Common myeloid progenitor, CD34-positive (primary cell): ENCODE measurements at regions not wholly inside any gene's neighbourhood (a gene's known extent, or its start where the extent isn't known, plus 50 kb on each side); places are given as distances from the start of the nearest gene placed in this dataset.

Experiments used
- CTCF ChIA-PET: fragments of 350-600 bp; sonication (Branson Sonifier 250); formaldehyde crosslinking; loops from one replicate; lab custom pipeline; 2021; ENCODE audit warnings: antibody characterized with exemption; lab: Charles Lee
- POLR2A ChIA-PET: fragments of 350-600 bp; sonication (Branson Sonifier 250); formaldehyde crosslinking; loops from one replicate; lab custom pipeline; 2021; ENCODE audit warnings: antibody characterized with exemption; lab: Charles Lee
- DNase-seq, 3 donors: peaks; one replicate each; pipeline versions ENCODE4 v3.0.0 to v3.0.0-alpha.2; 2013
- H3K27ac ChIP-seq, 2 experiments: 1 replicate in 1 of 2; 2 replicates in 1 of 2; pipeline ENCODE4 v1.7.0; 2013; ENCODE audit warnings: inconsistent platforms in 2 of 2, low read length in 2 of 2, mild to moderate bottlenecking in 2 of 2, low read depth in 1 of 2, moderate library complexity in 1 of 2; ENCODE audit not compliant: severe bottlenecking in 2 of 2, insufficient read depth in 1 of 2, poor library complexity in 1 of 2
- H3K27me3 ChIP-seq, 5 experiments: replicated peaks in 2 of 5; 1 replicate in 3 of 5; 2 replicates in 2 of 5; pipeline versions ENCODE4 v1.6.1 to v1.7.0; 2013; ENCODE audit warnings: low read length in 4 of 5, mild to moderate bottlenecking in 2 of 5, moderate library complexity in 2 of 5, inconsistent platforms in 1 of 5; ENCODE audit not compliant: insufficient read depth in 5 of 5, control insufficient read depth in 4 of 5
- H3K36me3 ChIP-seq, 4 experiments: 1 replicate in 2 of 4; 2 replicates in 2 of 4; pipeline versions ENCODE4 v1.6.1 to v1.7.0; 2013; ENCODE audit warnings: low read length in 3 of 4, control low read depth in 1 of 4, mild to moderate bottlenecking in 1 of 4; ENCODE audit not compliant: control insufficient read depth in 4 of 4, insufficient read depth in 4 of 4
- H3K4me1 ChIP-seq, 4 experiments: 1 replicate in 3 of 4; 2 replicates in 1 of 4; pipeline versions ENCODE4 v1.6.1 to v1.7.1; 2013; ENCODE audit warnings: low read length in 3 of 4, mild to moderate bottlenecking in 3 of 4, control low read depth in 1 of 4, inconsistent platforms in 1 of 4, moderate library complexity in 1 of 4; ENCODE audit not compliant: control insufficient read depth in 4 of 4, insufficient read depth in 4 of 4; ENCODE audit errors: control extremely low read depth in 1 of 4
- H3K4me3 ChIP-seq, 7 experiments: 1 replicate in 4 of 7; 2 replicates in 3 of 7; pipeline versions ENCODE4 v1.5.1 to v1.7.0; 2013; ENCODE audit warnings: mild to moderate bottlenecking in 7 of 7, low read length in 6 of 7, moderate library complexity in 6 of 7, inconsistent platforms in 2 of 7, low read depth in 2 of 7, control low read depth in 1 of 7; ENCODE audit not compliant: insufficient read depth in 4 of 7, control insufficient read depth in 1 of 7; ENCODE audit errors: extremely low read depth in 1 of 7
- H3K9me3 ChIP-seq, 5 experiments: 1 replicate in 4 of 5; 2 replicates in 1 of 5; pipeline versions ENCODE4 v1.6.1 to v1.7.1; 2013; ENCODE audit warnings: low read length in 4 of 5, mild to moderate bottlenecking in 2 of 5, inconsistent platforms in 1 of 5, low read depth in 1 of 5, moderate library complexity in 1 of 5; ENCODE audit not compliant: control insufficient read depth in 4 of 5, insufficient read depth in 2 of 5; ENCODE audit errors: control extremely low read depth in 1 of 5
- WGBS: methylation state at CpG from one replicate; pipeline ENCODE4 v1.1.5; 2013; ENCODE audit not compliant: insufficient coverage; 5-methylcytosine and 5-hydroxymethylcytosine counted together

DNA sequence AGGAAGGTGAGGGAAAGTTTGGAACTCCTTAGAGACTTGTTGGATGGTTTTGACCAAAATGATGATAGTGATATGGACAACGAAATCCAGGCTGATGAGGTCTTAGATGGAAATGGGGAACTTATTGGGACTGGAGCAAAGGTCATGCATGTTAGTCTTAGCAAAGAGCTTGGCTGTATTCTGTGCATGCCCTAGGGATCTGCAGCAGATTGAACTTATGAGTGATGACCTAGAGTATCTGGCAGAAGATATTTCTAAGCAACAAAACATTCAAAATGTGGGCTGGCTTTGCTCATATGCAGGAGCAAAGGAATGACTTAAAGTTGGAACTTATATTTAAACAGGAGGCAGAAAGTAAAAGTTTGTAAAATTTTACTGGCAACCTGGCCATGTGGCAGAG, 489.3 kb upstream of the DIPK2B start:
- CTCF ChIA-PET: interaction anchor here (1.3 kb wide), 1 partner anchor 10 kb away, joined by 3 read pairs; no protein-coding TSS in a partner anchor
- Histone ChIP-seq H3K9me3 (no peaks in the 10 kb centered on the region), H3K27ac (no peak overlapping the region), H3K36me3 (no peaks in the 10 kb centered on the region), H3K4me1 (no peaks in the 10 kb centered on the region), H3K4me3 (no peak overlapping the region), H3K27me3 (peaks cover 0 to 6% (median 0%) of the 10 kb centered on the region in 5 experiments)
- POLR2A ChIA-PET: no interaction called here
- DNase-seq: no peak
- WGBS: 100% methylated on average over 1 of the region's 1 CpG

DNA sequence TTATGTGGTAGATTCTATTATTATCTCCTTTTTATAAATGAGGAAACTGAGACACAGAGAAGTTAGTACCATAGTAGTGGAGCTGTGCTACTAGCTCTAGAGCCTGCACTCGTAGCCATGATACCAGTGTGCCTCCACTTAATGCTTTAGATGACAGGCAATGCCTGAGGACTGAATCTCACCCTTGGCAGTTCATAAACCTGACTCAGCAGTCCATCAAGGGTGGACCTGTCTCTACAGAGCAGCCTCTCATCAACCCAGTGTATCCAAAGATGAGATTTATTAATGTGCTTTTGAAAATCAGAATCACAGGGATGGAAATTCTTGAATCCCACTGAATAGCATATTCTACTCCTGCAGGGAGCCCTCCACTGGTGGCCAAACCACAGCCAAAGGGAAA, 483.2 kb upstream of the DIPK2B start:
- Histone ChIP-seq H3K9me3 (no peaks in the 10 kb centered on the region), H3K27ac (no peak overlapping the region), H3K36me3 (no peaks in the 10 kb centered on the region), H3K4me1 (no peaks in the 10 kb centered on the region), H3K4me3 (no peak overlapping the region), H3K27me3 (no peaks in the 10 kb centered on the region)
- ChIA-PET CTCF (no interaction called here), POLR2A (no interaction called here)
- DNase-seq: no peak
- WGBS: 50% methylated on average over 1 of the region's 1 CpG

DNA sequence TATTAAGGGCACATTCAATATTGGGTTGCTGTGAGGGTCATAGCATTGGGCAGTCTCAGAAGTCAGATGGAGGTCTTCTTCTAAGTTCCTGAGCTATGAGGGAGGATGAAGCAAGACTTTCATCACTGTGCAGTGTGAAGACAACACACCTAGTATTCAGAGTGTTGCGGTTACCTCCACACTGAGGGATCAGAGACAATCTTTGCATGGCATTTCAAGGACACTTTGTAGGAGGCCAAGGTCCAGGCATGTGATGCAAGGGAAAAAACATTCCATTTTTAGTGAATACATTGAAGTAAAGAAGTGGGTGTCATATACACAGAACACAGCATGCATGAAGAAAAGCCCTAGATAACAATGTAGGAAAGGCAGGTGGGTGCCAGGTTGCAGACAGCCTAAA, 481.2 kb upstream of the DIPK2B start:
- ChIA-PET CTCF (no interaction called here), POLR2A (no interaction called here)
- no peak for DNase-seq
- 100% methylated on average over 1 of the region's 1 CpG for WGBS
- Histone ChIP-seq H3K4me3 (no peak overlapping the region), H3K27ac (no peak overlapping the region), H3K27me3 (no peaks in the 10 kb centered on the region), H3K4me1 (no peaks in the 10 kb centered on the region), H3K36me3 (no peaks in the 10 kb centered on the region), H3K9me3 (no peaks in the 10 kb centered on the region)

DNA sequence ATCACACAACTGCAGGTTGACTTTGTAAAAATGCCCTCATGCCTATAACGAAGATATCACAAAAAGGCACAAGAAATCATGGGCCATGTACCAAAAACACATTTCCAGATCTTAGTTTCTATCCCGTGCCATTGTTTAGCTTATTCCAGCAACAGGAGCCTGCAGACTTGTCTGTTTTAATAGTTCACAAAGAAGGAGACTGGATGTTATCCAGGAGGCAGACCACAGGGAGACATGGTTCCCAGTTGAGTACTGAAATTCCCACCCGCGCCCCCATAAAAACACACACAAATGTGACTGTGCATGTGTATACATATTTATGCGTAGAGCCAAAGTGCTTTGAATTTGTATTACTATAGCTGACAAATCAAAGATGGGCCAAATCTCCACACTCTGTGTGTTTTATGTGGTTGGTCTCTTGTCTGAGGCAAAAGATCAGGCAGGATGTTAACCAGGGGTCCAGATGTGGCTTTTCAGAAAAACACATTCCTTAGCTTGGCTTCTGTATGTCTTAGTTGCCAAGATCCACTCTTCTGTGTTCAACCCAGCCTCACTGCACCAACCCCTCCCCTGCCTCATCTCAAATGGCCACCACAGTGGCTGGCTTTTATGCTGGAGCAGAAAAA, 469.2 kb upstream of the DIPK2B start:
- Histone ChIP-seq H3K4me3 (no peak overlapping the region), H3K4me1 (no peaks in the 10 kb centered on the region), H3K27ac (no peak overlapping the region), H3K36me3 (no peaks in the 10 kb centered on the region), H3K9me3 (no peaks in the 10 kb centered on the region), H3K27me3 (peaks cover 0 to 16% (median 0%) of the 10 kb centered on the region in 5 experiments)
- CTCF ChIA-PET: no interaction called here
- no peak for DNase-seq
- POLR2A ChIA-PET: no interaction called here
- 83% methylated on average over 2 of the region's 5 CpGs for WGBS

DNA sequence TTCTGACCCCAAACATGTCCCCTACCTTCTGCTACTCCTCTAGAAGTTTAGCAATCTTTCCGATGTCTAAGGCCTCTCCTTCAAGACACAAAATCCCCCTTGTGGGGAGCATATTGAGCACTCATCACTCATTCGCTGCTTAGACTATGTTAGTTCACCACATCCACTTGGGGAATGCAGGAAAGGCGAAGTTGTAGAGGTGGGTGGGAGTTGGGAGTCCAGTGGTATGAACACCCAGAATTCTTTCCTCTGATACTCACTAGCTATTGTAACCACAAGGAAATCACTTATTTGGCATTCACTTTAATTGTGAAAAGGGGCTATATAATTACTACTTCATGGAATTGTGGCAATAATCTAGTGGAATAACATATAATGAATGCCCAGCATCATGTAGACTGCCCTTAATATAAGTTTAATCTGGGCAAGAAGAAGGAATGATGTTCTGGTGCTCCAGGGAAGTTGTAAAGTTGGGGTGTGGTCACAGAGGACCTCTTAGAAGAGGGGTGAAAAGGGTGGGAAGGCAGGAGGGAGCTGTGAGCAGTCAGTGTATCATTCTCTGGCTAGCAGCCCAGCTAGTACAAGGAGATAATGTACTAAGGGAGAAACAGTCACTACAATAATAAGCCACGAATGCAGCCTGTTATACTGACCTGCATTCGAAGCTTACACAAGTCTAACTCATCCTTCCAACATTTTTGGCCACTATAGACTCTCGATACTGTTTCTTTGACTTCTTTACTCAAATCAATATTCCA, 468.2 kb upstream of the DIPK2B start:
- POLR2A ChIA-PET: no interaction called here

DNA sequence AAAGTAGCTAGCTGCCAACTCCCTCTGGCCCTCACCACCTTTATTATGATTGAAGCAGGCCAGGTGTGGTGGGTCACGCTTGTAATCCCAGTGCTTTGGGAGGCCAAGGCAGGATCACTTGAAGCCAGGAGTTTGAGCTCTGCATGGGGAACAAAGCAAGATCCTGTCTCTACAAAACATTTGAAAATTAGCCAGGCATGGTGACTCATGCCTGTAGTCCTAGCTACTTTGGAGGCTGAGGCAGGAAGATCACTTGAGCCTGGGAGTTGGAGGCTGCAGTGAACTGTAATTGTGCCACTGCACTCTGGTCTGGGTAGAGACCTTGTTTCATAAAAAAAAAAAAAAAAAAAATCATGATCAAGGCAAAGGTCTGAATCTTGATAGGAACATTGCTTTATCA, 467.0 kb upstream of the DIPK2B start:
- DNase-seq: no peak
- ChIA-PET POLR2A (no interaction called here), CTCF (interaction anchor here (0.7 kb wide), 1 partner anchor 61 kb away, joined by 3 read pairs; no protein-coding TSS in a partner anchor)
- Histone ChIP-seq H3K27ac (no peak overlapping the region), H3K27me3 (peaks cover 0 to 8% (median 0%) of the 10 kb centered on the region in 5 experiments), H3K9me3 (no peaks in the 10 kb centered on the region), H3K36me3 (no peaks in the 10 kb centered on the region), H3K4me3 (no peak overlapping the region), H3K4me1 (no peaks in the 10 kb centered on the region)
- 100% methylated on average over 1 of the region's 1 CpG for WGBS

More for the DNA sequence above, 468.2 kb upstream of the DIPK2B start:
- WGBS: 76% methylated on average over 3 of the region's 6 CpGs
- H3K27me3 ChIP-seq: peaks cover 0 to 13% (median 0%) of the 10 kb centered on the region in 5 experiments
- H3K9me3 ChIP-seq: no peaks in the 10 kb centered on the region
- CTCF ChIA-PET: no interaction called here
- no peaks in the 10 kb centered on the region for H3K4me1 ChIP-seq
- H3K4me3 ChIP-seq: no peak overlapping the region
- DNase-seq: no peak
- no peak overlapping the region for H3K27ac ChIP-seq
- no peaks in the 10 kb centered on the region for H3K36me3 ChIP-seq

DNA sequence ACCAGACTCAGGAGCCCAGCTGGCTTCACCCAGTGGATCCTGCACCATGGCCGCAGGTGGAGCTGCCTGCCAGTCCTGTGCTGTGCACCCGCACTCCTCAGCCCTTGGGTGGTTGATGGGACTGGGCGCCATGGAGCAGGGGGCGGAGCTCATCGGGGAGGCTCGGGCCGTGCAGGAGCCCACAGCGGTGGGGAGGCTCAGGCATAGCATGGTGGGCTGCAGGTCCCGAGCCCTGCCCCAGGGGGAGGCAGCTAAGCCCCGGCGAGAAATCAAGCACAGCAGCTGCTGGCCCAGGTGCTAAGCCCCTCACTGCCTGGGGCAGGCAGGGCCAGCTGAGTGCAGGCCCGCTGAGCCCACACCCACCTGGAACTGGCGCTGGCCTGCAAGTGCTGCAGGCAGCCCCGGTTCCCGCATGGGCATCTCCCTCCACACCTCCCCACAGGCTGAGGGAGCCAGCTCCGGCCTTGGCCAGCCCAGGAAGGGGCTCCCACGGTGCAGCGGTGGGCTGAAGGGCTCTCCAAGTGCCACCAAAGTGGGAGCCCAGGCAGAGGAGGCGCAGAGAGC, 464.1 kb upstream of the DIPK2B start:
- H3K27ac ChIP-seq: no peak overlapping the region
- whole genome bisulfite sequencing: 96% methylated on average over 10 of the region's 19 CpGs
- CTCF ChIA-PET: no interaction called here
- POLR2A ChIA-PET: no interaction called here
- DNase-seq: no peak
- no peaks in the 10 kb centered on the region for H3K36me3 ChIP-seq
- H3K9me3 ChIP-seq: no peaks in the 10 kb centered on the region
- H3K4me1 ChIP-seq: no peaks in the 10 kb centered on the region
- H3K4me3 ChIP-seq: no peak overlapping the region
- H3K27me3 ChIP-seq: peaks cover 0 to 5% (median 0%) of the 10 kb centered on the region in 5 experiments
